ENCODE measurements at regions not wholly inside any gene's neighbourhood (a gene's known extent, or its start where the extent isn't known, plus 50 kb on each side); places are given as distances from the start of the nearest gene placed in this dataset.

GRCh38 chr18:61082976-61083630 lies 250.1 kb upstream of the CDH20 start:
- Histone ChIP-seq H4K8ac (ENCODE audit: extremely low read depth, insufficient read depth, low read length) (no peak overlapping the region), H3K4me3 (ENCODE audit: extremely low read depth in 1 of 4, insufficient read depth in 2 of 4, low read depth in 3 of 4, low read length in 4 of 4) (no peak overlapping the region), H3K79me1 (ENCODE audit: low read depth, low read length) (no peaks in the 10 kb centered on the region), H2BK12ac (ENCODE audit: low read depth, low read length) (no peak overlapping the region), H3K9me3 (ENCODE audit: insufficient read depth in 2 of 2, low read depth in 1 of 2, low read length in 1 of 2) (no peaks in the 10 kb centered on the region), H3K56ac (replicated peaks; ENCODE audit: insufficient read length, low read depth, low read length) (no peak overlapping the region), H2BK5ac (ENCODE audit: low read depth, low read length) (no peak overlapping the region), H4K20me1 (replicated peaks in 1 of 2; ENCODE audit: control insufficient read depth in 1 of 2, insufficient read depth in 2 of 2, low read length in 2 of 2) (no peaks in the 10 kb centered on the region), H2BK120ac (replicated peaks; ENCODE audit: low read depth, low read length) (no peak overlapping the region), H2BK15ac (ENCODE audit: low read length) (no peak overlapping the region), H3K9ac (replicated peaks in 1 of 4; ENCODE audit: extremely low read depth in 1 of 4, low read depth in 3 of 4, low read length in 3 of 4) (no peak overlapping the region), H3K79me2 (ENCODE audit: control insufficient read depth in 1 of 2, insufficient read depth in 2 of 2, low read length in 2 of 2) (no peaks in the 10 kb centered on the region), H4K91ac (replicated peaks; ENCODE audit: insufficient read length, low read length) (no peak overlapping the region), H3K23me2 (ENCODE audit: low read depth, low read length) (no peaks in the 10 kb centered on the region), H2AK5ac (ENCODE audit: low read depth, low read length) (no peak overlapping the region), H3K4me1 (replicated peaks in 1 of 4; ENCODE audit: control insufficient read depth in 3 of 4, insufficient read depth in 4 of 4, low read length in 3 of 4) (no peaks in the 10 kb centered on the region), H3K14ac (ENCODE audit: insufficient read length) (no peak overlapping the region), H2BK20ac (ENCODE audit: low read length) (no peak overlapping the region), H3K4ac (replicated peaks; ENCODE audit: insufficient read length, low read depth, low read length) (no peak overlapping the region), H3K4me2 (ENCODE audit: insufficient read depth in 1 of 2, low read depth in 2 of 2, low read length in 2 of 2) (no peak overlapping the region), H3K36me3 (ENCODE audit: control insufficient read depth in 2 of 4, insufficient read depth in 4 of 4, low read length in 3 of 4) (no peaks in the 10 kb centered on the region), H3K27me3 (replicated peaks in 1 of 4; ENCODE audit: control insufficient read depth in 3 of 4, extremely low read depth in 1 of 4, insufficient read depth in 3 of 4, low read length in 3 of 4) (no peaks in the 10 kb centered on the region), H4K5ac (ENCODE audit: insufficient read length, low read depth, low read length) (no peak overlapping the region), H2AFZ (ENCODE audit: low read length) (no peak overlapping the region), H3K18ac (ENCODE audit: extremely low read depth, low read length) (no peak overlapping the region), H3K27ac (ENCODE audit: low read depth, low read length) (no peak overlapping the region), H3K23ac (ENCODE audit: insufficient read length) (no peak overlapping the region)
- TF ChIP-seq MAFK (IDR thresholded peaks at IDR 0.05; ENCODE audit: low read depth, low read length) (no peak), EZH2 (IDR thresholded peaks at IDR 0.05; ENCODE audit: low read depth, low read length, severe bottlenecking) (no peak), JUN (IDR thresholded peaks at IDR 0.05; ENCODE audit: low read depth, low read length) (no peak), SP1 (IDR thresholded peaks at IDR 0.05; ENCODE audit: low read depth, low read length) (no peak), HDAC2 (IDR thresholded peaks at IDR 0.05; ENCODE audit: borderline replicate concordance in 1 of 2, low read depth in 2 of 2, low read length in 2 of 2) (no peak), CREB1 (IDR thresholded peaks at IDR 0.05) (no peak), SRF (IDR thresholded peaks at IDR 0.05; ENCODE audit: low read depth, low read length) (no peak), SP2 (IDR thresholded peaks at IDR 0.05; ENCODE audit: low read length) (no peak), USF2 (IDR thresholded peaks at IDR 0.05; ENCODE audit: low read length) (no peak), RAD21 (IDR thresholded peaks at IDR 0.05 in 1 of 2, conservative IDR thresholded peaks at IDR 0.05 in 1 of 2; ENCODE audit: low read depth in 2 of 2, low read length in 2 of 2) (no peak), SIX5 (IDR thresholded peaks at IDR 0.05; ENCODE audit: low read depth, low read length) (no peak), RXRA (IDR thresholded peaks at IDR 0.05; ENCODE audit: insufficient read depth, low read depth, low read length) (no peak), SP4 (IDR thresholded peaks at IDR 0.05; ENCODE audit: low read length) (no peak), TCF12 (IDR thresholded peaks at IDR 0.05; ENCODE audit: low read depth, low read length) (no peak)
- DNase-seq (ENCODE audit: low read depth in 1 of 2, low spot score in 2 of 2) (no peak), FAIRE-seq (no peak)
- ChIA-PET POLR2A (ENCODE audit: partially characterized antibody) (no interaction called here), CTCF (ENCODE audit: partially characterized antibody) (interaction anchor here (1.0 kb wide), 1 partner anchor 20 kb away, joined by 3 read pairs; no protein-coding TSS in a partner anchor)
- WGBS, 2 experiments (ENCODE audit: extremely low coverage in 1 of 2, insufficient coverage in 1 of 2, insufficient read length in 1 of 2, insufficient replicate concordance in 2 of 2, low coverage in 1 of 2, low lambda C conversion rate in 2 of 2, missing lambda C conversion rate in 1 of 2), result 76% methylated on average over 2 of the region's 2 CpGs; no CpG with 5 or more reads in 1 of the 2 experiments

Data from H1 (cell line).